PC-3 (cell line): ENCODE measurements at regions not wholly inside any gene's neighbourhood (a gene's known extent, or its start where the extent isn't known, plus 50 kb on each side); places are given as distances from the start of the nearest gene placed in this dataset.

Experiments
- ATAC-seq: fragments of 200-7000 bp; cut with Tn5 transposase; 2 replicates; pipeline ENCODE4 v1.9.1; 2020; ENCODE audit warnings: mild to moderate bottlenecking, moderate library complexity
- BruUV-seq: library from RNA; stranded (reverse); fragments of 400-500 nt; replicated peaks from 2 replicates; lab custom pipeline; 2021; lab: Mats Ljungman, UMichigan
- CTCF ChIA-PET: fragments of 300-600 bp; sonication (Branson Sonifier 250); formaldehyde crosslinking; loops from one replicate; lab custom pipeline; 2022; ENCODE audit warnings: antibody characterized with exemption; lab: Charles Lee
- POLR2A ChIA-PET: fragments of 300-600 bp; sonication (Branson Sonifier 250); formaldehyde crosslinking; loops from one replicate; lab custom pipeline; 2022; ENCODE audit warnings: antibody characterized with exemption; ENCODE audit not compliant: unreplicated experiment; lab: Charles Lee
- DNase-seq: peaks from one replicate; pipeline ENCODE4 v3.0.0-alpha.2; 2015
- H2AFZ ChIP-seq: fragments of 300-600 bp; sonication (generic); 2 replicates; pipeline ENCODE4 v1.6.0; 2016; ENCODE audit warnings: antibody characterized with exemption, low read length
- H3F3A ChIP-seq: fragments of 300-600 bp; sonication (generic); one replicate; pipeline ENCODE4 v1.6.0; 2017; ENCODE audit warnings: antibody characterized with exemption, low read length, control low read depth, mild to moderate bottlenecking; ENCODE audit not compliant: unreplicated experiment
- H3K27ac ChIP-seq: fragments of 300-600 bp; sonication (generic); 2 replicates; pipeline ENCODE4 v1.5.1; 2016; ENCODE audit warnings: mild to moderate bottlenecking, low read length
- H3K27me3 ChIP-seq: fragments of 300-600 bp; sonication (generic); 2 replicates; pipeline ENCODE4 v1.6.1; 2016; ENCODE audit warnings: low read length, mixed read lengths
- H3K36me3 ChIP-seq: fragments of 300-600 bp; sonication (generic); 2 replicates; pipeline ENCODE4 v1.6.1; 2016; ENCODE audit warnings: low read depth, mixed run types, low read length, mixed read lengths
- H3K4me1 ChIP-seq: fragments of 300-600 bp; sonication (generic); 2 replicates; pipeline ENCODE4 v1.5.1; 2016; ENCODE audit warnings: low read length; ENCODE audit not compliant: insufficient read depth
- H3K4me2 ChIP-seq: fragments of 300-600 bp; sonication (generic); 2 replicates; pipeline ENCODE4 v1.6.0; 2016; ENCODE audit warnings: low read length
- H3K4me3 ChIP-seq: fragments of 300-600 bp; sonication (generic); 2 replicates; pipeline ENCODE4 v1.5.1; 2016; ENCODE audit warnings: mild to moderate bottlenecking, low read length, mixed read lengths
- H3K79me2 ChIP-seq: fragments of 300-600 bp; sonication (generic); 2 replicates; pipeline ENCODE4 v1.6.1; 2017; ENCODE audit warnings: low read length, mixed read lengths
- H3K9ac ChIP-seq: fragments of 300-600 bp; sonication (generic); 2 replicates; pipeline ENCODE4 v1.6.0; 2016; ENCODE audit warnings: mild to moderate bottlenecking, low read length
- H3K9me2 ChIP-seq: fragments of 300-600 bp; sonication (generic); replicated peaks from 2 replicates; pipeline ENCODE4 v1.6.1; 2016; ENCODE audit warnings: mixed run types, low read length, mixed read lengths
- H3K9me3 ChIP-seq: fragments of 300-600 bp; sonication (generic); 2 replicates; pipeline ENCODE4 v1.6.1; 2016; ENCODE audit warnings: low read length, mixed read lengths
- H4K20me1 ChIP-seq: fragments of 300-600 bp; sonication (generic); 2 replicates; pipeline ENCODE4 v1.6.1; 2016; ENCODE audit warnings: low read length, mixed read lengths
- CTCF ChIP-seq: fragments of 300-600 bp; sonication (generic); conservative IDR thresholded peaks from 2 replicates; pipeline ENCODE4 v1.5.1; 2017; ENCODE audit warnings: antibody characterized with exemption, low read depth, mild to moderate bottlenecking, low read length
- EZH2 ChIP-seq: fragments of 300-600 bp; sonication (generic); IDR thresholded peaks from one replicate; pipeline ENCODE4 v1.6.1; 2017; ENCODE audit warnings: antibody characterized with exemption, mild to moderate bottlenecking, low read length; ENCODE audit not compliant: unreplicated experiment
- EZH2phosphoT487 ChIP-seq: fragments of 300-600 bp; sonication (generic); IDR thresholded peaks from 2 replicates; pipeline ENCODE4 v1.6.1; 2018; ENCODE audit warnings: mild to moderate bottlenecking, antibody characterized with exemption, low read length, borderline replicate concordance
- intact Hi-C: fragments of 100-400 bp; cut with micrococcal nuclease; formaldehyde crosslinking; loops from 2 replicates; pipeline ENCODE4 v1.9.0; 2023

DNA sequence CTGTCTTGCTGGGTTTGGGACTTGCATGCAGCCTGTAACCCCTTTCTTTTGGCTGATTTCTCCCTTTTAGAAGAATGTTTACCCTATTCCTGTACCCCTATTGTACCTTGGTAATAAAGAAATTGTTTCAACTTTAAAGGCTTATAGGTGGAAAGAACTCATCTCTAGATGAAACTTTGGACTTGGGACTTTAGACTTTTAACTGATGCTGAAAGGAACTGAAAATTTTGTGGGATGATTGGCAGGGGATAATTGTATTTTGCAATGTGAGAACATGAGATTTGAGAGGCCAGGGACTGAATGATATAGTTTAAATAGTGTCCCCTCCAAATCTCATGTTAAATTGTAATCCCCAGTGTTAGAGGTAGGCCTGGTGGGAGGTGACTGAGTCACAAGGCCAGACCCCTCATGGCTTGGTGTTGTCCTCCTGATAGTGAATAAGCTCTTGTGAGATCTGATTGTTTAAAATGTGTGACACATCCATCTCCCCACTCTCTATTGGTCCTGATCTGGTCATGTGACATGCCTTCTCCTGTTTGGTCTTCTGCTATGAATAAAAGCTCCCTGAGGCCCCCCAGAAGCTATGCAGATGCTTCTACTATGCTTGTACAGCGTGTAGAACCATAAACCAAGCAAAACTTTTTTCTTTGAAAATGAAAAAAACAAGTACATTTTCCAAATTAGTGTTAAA lies 1621.3 kb upstream of the B3GALT2 start:
- TF ChIP-seq CTCF (no peak), EZH2 (no peak), EZH2phosphoT487 (no peak)
- Histone ChIP-seq H3K9me3 (no peaks in the 10 kb centered on the region), H3K9me2 (no peaks in the 10 kb centered on the region), H3K27ac (no peak overlapping the region), H2AFZ (no peak overlapping the region), H3K79me2 (no peaks in the 10 kb centered on the region), H3K36me3 (no peaks in the 10 kb centered on the region), H3K9ac (no peak overlapping the region), H3F3A (no peaks in the 10 kb centered on the region), H3K4me2 (no peak overlapping the region), H4K20me1 (no peaks in the 10 kb centered on the region), H3K4me3 (no peak overlapping the region), H3K27me3 (no peaks in the 10 kb centered on the region), H3K4me1 (no peaks in the 10 kb centered on the region)
- ChIA-PET CTCF (no interaction called here), POLR2A (no interaction called here)
- no peak for ATAC-seq
- intact Hi-C loops = no loop called here
- no TSS peak for BruUV-seq
- DNase-seq = no peak

- no peak overlapping the region for H3K4me3 ChIP-seq
- H3K27me3 ChIP-seq = no peaks in the 10 kb centered on the region
- H3K4me2 ChIP-seq = no peak overlapping the region
- ChIA-PET POLR2A (no interaction called here), CTCF (no interaction called here)
- H3K9me3 ChIP-seq = no peaks in the 10 kb centered on the region
- TF ChIP-seq CTCF = no peak
- no peak for TF ChIP-seq EZH2
- no peak for TF ChIP-seq EZH2phosphoT487
- no peak overlapping the region for H3K9ac ChIP-seq
- H3K36me3 ChIP-seq = no peaks in the 10 kb centered on the region
- BruUV-seq = no TSS peak
- no peaks in the 10 kb centered on the region for H3K79me2 ChIP-seq
- H3K9me2 ChIP-seq = no peaks in the 10 kb centered on the region
- intact Hi-C loops = no loop called here
- no peaks in the 10 kb centered on the region for H3K4me1 ChIP-seq
- no peak overlapping the region for H2AFZ ChIP-seq
- ATAC-seq = no peak
- DNase-seq = no peak
- H3F3A ChIP-seq = no peaks in the 10 kb centered on the region
- H4K20me1 ChIP-seq = no peaks in the 10 kb centered on the region
- H3K27ac ChIP-seq = no peak overlapping the region
Observed at GRCh38 chr1:194802572-194802971, 1616.2 kb upstream of the B3GALT2 start.

- Histone ChIP-seq H3K27me3 (no peaks in the 10 kb centered on the region), H4K20me1 (no peaks in the 10 kb centered on the region), H3K27ac (no peak overlapping the region), H3K9me3 (no peaks in the 10 kb centered on the region), H3K9me2 (no peaks in the 10 kb centered on the region), H3F3A (no peaks in the 10 kb centered on the region), H3K4me1 (no peaks in the 10 kb centered on the region; the same call in 1 of the 2 replicates), H3K4me2 (no peak overlapping the region), H3K79me2 (no peaks in the 10 kb centered on the region), H3K9ac (no peak overlapping the region), H3K36me3 (no peaks in the 10 kb centered on the region), H2AFZ (no peak overlapping the region), H3K4me3 (no peak overlapping the region)
- ATAC-seq (no peak), DNase-seq (peak; percentile 26)
- intact Hi-C loops = no loop called here
- ChIA-PET CTCF (no interaction called here), POLR2A (no interaction called here)
- no TSS peak for BruUV-seq
- no peak for TF ChIP-seq EZH2phosphoT487
- no peak for TF ChIP-seq CTCF
- TF ChIP-seq EZH2 = no peak
Observed at GRCh38 chr1:194795917-194796593, 1609.6 kb upstream of the B3GALT2 start.
